ENCODE measurements at regions not wholly inside any gene's neighbourhood (a gene's known extent, or its start where the extent isn't known, plus 50 kb on each side); places are given as distances from the start of the nearest gene placed in this dataset.

DNA sequence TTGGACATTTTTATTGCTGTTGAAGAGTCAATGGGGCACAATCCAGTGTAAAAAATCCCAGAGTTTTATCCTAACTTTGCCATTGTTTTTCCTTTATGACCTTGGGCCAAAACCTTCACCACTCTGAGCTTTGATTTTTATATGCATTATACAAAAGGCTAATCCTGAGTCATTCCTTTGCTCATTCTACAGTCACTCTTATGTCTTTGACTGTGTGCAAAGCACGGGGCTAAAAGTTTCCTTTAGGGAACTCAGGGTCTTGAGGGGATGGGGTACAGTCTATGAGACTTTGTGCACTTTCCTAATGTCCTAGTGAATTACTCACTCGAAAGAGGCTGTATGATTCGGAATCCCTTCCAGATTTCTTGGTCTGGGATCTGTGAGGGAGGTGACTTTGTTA is 543.2 kb upstream of the CAMK1G start:
- no peak for DNase-seq (ENCODE audit: extremely low read depth, low read depth)

DNA sequence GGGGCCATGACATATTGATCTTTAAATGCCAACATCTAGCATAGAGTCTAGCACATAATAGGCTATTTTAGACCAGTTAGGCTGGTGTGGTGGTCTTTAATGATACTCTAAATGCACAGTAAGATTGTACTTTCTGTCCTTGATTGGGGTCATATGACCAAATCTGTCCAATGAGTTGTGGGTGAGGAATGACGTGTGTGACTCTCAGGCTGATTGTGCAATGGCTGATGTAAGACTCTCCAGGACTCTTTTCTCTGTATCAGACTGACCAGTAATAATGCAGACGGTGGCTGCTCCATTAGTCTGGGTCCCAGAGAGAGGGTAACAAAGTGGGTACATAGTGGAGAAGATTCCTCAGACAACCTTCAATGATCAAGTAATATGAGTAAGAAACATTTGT is 541.6 kb upstream of the CAMK1G start:
- DNase-seq (ENCODE audit: extremely low read depth, low read depth), result no peak

DNA sequence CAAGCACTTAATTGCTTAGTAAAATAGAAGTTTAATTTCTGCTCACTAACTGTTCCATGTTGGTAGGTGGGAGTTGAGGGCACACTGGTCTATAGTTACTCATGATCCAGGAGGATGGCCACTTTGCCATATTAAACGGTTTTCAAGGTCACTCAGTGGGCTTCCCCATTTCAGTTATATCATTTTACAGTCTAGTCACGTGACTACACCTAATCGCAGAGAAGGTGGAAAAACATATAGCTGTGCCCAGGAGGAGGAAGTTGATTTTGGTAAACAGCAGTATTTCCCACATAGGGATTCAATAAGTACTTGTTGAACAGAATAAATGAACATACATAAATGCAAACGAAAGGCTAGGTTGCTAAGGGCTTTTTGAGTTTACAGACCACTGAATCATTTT is 541.1 kb upstream of the CAMK1G start:
- no peak for DNase-seq (ENCODE audit: extremely low read depth, low read depth)

DNA sequence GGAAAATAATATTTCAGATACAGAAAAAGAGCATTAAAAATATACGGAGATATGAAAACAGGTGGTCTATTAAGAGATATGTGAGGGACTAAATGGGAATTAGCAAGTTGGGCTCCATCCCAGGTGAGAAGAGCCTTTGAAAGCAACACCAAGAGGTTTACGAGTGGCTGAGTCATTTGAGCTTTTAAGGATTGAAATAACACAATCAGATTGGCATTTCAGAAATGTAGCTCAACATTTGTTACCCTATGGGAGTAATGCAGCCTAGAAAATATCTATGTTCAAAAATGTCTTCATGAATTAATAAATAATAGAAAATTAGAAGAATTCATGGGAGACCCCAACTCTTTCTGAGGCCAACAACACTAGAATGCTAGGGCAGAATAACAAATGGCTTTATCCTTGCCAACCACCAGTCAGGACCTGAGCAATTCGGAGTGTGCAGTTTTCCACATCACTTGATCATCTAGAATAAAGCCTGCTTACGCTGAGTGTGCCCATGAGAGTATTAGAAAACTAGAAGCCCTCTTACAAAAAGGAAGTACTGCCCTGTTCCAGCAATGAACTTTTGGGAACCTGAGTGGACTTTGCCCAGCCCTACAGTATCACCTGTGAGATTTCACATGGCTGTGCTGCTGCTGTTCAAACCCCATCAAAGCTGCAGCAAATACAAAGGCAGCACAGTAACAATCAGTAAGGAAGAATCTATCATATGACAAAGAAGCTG is 538.0 kb upstream of the CAMK1G start:
- no peak for DNase-seq (ENCODE audit: extremely low read depth, low read depth)

DNA sequence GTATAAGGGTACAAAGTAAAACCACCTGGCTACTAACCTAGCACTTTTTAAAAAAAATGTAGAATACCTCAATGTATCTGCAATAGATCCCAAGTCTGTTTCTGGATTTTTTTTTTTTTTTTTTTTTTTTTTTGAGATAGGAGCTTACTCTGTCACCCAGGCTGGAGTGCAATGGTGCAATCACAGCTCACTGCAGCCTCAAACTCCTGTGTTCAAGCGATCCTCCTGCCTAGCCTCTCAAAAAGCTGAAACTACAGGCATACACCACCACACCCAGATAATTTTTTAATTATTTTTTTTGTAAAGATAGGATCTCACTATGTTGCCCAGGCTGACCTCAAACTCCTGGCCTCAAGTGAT is 537.5 kb upstream of the CAMK1G start:
- DNase-seq (ENCODE audit: extremely low read depth, low read depth), result no peak

DNA sequence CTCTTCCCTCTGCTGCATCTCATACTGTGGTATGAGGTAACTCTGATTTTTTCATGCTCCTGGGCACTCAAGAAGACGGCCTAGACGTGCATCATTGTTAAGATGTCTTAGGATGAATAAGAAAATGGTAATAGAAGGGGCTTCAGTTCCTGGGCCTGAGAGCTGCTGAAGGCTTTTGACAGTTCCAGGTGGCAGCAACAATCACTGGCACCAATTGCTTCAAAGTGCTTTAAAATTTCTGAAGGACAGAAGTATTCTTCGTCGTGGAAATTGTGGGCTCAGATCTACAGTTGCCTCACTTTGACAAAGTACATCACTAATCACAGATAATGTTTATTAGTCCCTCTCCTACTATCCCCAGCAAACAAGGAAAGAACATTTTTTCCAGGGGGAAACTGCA is 536.6 kb upstream of the CAMK1G start:
- no peak for DNase-seq (ENCODE audit: extremely low read depth, low read depth)

DNA sequence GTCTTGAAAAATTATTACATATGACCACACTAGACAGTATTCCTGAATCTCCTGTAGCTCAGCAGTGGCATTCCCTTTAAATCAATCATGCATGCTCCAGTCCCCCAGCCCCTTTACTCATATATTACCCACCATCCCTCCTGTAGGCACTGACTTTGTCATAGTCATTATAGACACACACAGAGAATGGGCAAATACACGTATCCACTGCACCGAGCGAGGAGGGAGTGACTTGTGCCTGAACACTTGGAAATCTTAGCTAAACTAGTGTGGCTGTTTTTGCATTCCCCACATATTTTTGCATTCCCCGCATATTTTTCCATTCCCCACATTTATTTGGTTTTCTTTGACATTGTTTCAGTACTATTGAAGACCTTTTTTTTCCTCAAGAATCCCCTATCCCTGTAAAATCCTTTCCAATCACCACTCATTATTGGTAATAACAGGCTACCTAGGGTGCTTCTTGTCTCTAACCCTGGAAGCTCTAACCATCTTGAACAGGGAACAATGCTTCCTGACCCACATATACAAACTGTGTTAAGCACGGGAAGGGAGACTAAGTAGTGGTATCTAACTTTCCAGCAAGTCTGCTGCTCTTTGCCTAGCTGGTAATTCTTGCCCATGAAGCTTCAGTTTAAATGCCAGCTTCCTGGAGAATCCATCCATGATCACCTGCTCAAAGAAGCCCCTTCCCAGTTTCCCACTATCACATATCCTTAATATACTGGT is 534.4 kb upstream of the CAMK1G start:
- DNase-seq (ENCODE audit: extremely low read depth, low read depth), result no peak

DNA sequence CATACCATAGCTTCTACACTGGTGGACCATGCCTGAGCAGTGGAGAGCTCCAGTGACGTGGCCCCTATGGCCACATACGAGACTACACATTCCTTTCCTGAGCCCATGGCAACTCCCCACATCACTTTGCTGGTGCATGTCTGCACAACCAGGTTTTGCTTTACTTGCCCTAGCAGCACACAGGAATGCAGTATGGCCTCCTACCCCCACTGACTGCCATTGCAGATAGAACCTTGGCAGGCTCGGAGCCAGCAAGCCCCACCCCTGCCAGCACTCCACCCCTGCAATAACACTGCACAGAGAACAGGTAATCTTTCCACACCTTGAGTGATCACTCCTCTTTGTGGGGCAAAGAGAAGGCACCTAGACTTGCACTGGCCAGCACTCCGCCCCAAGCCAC is 531.9 kb upstream of the CAMK1G start:
- DNase-seq (ENCODE audit: extremely low read depth, low read depth), result no peak

DNA sequence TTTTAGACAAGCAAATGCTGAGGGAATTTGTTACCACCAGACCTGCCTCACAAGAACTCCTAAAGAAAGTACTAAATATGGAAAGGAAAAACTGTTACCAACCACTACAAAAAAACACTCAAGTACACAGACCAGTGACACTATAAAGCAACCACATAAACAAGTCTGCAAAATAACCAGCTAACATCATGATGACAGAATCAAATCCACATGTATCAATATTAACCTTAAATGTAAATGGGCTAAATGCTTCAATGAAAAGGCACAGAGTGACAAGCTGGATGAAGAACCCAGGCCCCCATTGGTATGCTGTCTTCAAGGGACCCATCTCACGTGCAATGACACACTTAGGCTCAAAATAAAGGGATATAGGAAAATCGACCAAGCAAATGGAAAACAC is 529.9 kb upstream of the CAMK1G start:
- no peak for DNase-seq (ENCODE audit: extremely low read depth, low read depth)

DNA sequence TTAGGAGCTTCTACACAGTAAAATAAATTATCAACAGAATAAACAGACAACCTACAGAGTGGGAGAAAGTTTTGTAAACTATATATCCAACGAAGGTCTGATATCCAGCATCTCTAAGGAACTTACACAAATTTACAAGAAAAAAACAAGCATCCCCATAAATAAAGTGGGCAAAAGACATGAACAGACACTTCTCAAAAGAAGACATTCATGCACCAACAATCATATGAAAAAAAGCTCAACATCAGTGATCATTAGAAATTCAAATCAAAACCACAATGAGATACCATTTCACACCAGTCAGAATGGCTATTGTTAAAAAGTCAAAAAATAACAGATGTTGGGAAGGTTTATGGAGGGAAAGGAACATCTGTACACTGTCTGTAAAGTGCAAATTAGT is 526.4 kb upstream of the CAMK1G start:
- no peak for DNase-seq (ENCODE audit: extremely low read depth, low read depth)

DNA sequence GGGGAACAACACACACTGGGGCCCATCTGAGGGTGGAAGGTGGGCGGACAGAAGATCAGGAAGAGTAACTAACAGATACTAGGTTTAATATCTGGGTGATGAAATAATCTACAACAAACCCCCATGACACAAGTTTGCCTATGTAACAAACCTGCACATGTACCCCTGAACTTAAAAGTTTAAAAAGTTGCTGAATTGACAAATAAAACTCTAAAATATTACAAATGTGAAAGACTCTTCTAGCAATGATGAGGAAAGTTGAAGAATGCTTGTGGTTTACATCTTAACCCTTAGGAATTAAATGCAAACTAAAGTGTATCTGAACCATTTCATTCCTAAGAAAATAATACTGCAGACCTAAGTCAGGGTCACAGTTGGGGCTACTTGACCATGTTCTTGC is 525.6 kb upstream of the CAMK1G start:
- DNase-seq (ENCODE audit: extremely low read depth, low read depth), result no peak

DNA sequence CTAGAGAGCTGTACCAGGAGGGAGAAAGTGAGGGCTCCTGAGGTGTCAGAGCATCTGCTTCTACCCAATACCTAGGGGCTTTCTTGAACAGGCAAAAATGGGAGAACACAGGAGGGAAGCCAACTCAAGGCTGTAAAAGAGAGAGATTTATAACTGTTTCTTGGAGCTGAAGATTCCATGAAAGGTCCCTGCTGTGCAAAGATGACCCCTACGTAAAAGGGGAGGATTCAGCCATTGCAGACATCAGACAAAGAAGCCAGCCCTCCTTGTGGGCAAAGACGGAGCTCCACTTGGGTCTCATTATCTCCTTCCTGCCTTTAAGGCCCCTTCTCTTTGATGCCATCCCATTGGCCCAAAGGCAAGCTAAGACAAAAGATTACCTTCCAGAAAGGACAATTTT is 524.1 kb upstream of the CAMK1G start:
- DNase-seq (ENCODE audit: extremely low read depth, low read depth), result no peak

DNA sequence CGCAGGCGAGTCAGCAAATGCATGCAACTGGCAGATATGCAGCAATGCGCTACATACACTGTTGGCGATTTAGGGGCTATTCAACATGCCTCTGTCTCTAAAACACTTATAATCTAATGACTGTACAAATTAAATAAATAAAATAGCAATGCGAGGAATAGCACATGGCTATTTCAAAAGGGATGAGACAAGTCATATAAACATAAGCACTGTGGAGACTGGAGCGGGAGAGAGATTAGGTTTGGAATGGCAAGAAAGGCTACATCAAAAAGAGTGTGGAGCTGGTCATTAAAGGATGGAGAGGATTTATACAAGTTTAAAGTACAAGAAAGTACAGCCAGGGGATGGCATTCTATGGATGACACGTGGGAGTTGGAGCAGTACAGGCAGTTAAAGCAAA is 523.5 kb upstream of the CAMK1G start:
- no peak for DNase-seq (ENCODE audit: extremely low read depth, low read depth)

DNA sequence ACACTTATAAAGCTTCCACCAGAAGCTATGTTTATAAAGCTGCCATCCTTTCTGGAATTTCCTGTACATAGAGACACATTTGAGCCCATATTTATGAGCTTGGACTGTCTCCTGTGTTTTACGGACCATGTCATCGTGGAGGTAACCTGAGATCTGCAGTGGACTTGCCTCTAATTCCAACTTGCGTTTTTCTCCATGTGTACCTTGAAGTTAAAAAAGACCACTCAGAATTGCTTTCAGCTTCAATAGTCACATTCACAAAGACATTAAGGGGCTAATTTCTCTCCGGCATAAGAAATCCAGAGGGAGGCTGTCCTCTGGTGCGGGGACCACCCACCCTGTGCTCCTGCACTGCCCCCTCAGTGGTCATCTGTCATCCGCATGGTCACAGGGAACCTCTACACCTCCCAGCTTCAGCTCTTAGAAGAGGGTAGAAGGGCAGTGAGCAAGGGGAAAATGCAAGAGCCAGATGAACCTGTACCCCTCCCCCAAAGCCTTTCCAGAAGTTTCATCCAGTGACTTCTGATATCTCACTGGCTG is 521.4 kb upstream of the CAMK1G start:
- no peak for DNase-seq (ENCODE audit: extremely low read depth, low read depth)

DNA sequence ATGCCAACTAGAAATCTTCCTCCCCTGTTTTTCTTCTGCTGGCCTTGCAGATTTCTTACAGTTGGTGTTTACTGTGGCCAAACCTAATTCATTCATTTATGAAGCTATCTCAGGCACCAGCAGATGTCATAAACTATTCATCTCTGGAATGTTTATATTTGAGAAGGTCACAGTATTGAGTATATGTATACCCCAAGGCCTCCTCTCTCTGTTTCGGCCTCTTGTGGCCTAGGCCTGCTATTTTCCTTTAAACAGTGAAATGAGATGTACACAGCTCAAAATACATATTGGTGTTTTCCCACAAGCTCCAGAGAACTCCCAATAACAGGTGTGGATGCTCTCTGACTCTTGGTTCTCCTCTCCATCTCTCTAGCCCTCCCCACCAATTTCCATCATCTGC is 520.7 kb upstream of the CAMK1G start:
- no peak for DNase-seq (ENCODE audit: extremely low read depth, low read depth)

DNA sequence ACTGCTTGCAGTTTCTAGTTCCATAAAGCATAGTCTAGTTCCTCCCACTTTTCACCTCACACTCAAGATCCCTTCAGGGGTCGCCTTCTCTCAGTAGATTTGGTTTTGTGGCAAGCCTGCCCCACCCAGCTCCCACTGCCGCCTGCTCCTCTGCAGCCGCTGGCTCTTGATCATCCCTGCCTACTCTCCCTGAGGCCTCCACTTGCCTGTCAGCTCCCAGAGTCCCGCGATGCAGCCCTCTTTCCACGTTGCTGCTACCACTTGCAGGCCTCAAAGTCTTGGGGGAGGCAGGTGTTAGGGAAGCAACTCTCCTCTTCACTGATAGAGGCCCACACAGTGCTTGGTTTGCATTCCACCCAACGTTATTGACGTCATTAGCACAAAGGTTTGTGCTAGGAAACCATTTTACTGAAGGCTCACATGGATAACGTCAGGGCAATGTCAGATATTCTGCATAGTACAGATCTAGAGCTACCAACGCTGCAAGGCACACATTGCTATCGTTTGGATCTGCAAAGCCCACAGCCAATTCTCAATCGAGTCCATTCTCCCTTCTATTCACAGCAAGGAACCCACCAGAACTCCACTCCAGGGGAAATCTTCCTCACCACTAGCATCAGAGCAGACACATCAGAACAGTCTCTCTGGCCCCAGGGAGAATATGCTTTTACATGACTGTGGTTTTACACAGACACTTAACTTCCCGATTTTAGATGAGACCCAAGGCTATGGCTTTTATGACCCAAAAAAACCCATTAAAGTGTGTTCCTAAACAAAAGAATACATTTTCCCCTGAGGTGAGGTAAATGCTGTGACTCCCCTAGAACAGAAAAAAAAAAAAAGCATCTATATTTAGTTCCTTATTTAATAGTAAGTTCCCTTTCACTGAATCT is 519.5 kb upstream of the CAMK1G start:
- DNase-seq (ENCODE audit: extremely low read depth, low read depth), result no peak

DNA sequence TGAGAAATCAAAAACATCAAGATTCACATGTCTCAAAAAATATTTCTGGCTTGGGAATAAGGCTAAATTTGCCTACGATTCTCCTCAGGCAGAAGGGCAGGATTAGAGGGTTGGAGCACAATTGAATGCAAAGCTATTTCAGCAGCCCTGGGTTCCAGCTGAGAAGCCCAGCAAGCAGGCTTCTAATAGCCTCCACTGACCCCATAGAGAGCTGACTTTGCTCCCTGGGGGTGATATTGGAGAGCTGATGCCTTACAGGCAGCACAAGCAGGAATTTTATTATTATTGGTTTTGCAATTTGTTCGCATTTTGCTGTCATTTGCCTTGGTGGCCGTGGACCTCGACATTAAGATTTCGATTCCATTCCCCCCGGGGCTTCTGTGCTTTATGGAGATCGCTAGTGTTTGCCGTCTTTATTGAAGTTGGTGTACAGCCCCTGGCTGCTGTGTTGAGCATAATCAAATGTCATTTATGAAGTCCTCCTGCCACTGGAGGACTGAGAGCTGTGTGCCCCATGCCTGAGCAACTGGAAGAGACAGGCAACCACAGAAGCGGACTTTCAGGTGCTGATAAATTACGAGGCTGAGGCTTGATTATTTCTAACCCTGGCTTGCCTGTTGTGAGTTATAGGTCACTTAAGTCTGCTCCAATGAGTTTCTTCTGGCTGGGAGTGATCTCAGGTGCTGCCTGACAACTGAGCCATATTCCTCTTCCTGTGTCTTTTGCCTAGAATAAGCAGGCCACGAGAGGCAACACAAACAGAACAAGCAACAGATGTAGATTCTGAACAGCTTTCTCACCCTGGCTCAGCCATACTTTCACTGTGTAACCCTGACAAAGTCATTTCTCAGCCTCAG is 518.4 kb upstream of the CAMK1G start:
- DNase-seq (ENCODE audit: extremely low read depth, low read depth), result no peak

DNA sequence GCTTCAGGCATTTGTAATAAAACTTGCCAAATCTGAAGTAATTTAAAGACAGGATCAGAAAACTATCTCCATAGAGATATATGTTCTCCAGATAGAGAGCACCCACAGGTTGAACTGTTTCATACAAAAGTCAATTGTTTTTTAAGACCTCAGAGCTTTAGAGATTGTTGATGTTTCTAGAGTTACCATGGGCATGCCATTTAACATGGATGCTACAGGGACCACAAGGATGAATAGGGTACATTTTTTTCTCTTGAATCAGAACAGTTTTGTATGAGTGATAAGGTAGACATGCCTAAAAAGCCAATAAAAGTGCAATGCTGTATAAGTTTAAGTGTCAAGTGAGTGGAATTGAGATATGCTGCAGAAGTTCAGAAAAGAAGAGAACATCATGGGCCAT is 511.0 kb upstream of the CAMK1G start:
- no peak for DNase-seq (ENCODE audit: extremely low read depth, low read depth)

DNA sequence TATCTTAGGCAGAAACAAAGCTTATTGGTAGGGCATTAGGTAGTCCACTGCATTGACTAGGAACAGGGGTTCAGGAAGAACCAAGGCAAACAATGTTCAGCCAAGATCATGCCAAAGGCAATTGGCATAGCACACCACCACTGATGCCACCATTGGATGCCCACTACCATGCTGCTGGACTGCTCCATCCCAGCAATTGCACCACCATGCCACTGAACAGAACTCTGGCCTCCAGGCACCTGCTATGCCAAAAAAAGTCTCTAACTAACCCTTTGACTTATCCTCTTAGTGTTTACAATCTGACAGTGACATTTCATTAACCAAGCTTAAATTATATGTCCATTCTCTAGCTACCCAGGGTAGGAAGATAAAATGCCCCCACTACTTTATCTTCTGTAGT is 509.6 kb upstream of the CAMK1G start:
- no peak for DNase-seq (ENCODE audit: extremely low read depth, low read depth)

DNA sequence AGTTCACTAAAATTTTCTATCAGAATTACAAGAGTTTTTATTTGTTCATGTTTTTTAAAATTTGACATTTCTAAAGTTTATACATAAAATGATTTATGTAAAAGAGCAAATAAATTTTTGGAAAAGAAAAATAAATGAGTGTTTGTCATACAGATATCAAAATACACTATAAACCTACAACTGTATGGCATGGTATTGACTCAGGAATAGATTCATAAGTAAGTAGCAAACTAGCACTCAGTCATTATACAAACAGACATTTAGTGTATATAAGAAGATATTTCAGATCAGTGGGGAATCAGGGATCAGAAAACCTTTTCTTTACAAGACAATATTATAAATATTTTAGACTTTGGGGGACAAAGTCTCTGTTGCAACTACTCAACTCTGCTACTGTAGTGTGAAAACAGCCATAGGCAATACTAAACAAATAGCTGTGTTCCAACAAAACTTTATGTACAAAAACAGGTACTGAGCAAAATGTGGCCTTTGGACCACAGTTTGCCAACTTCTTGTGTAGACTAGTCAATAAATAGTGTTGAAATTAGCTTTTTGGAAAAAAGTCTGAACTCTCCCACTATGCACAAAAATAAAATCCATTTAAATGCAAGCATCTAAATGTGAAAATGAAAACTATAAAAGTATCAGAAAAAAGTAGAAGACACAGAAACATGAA is 508.8 kb upstream of the CAMK1G start:
- DNase-seq (ENCODE audit: extremely low read depth, low read depth), result no peak
